ENCODE measurements at regions not wholly inside any gene's neighbourhood (a gene's known extent, or its start where the extent isn't known, plus 50 kb on each side); places are given as distances from the start of the nearest gene placed in this dataset.

DNA sequence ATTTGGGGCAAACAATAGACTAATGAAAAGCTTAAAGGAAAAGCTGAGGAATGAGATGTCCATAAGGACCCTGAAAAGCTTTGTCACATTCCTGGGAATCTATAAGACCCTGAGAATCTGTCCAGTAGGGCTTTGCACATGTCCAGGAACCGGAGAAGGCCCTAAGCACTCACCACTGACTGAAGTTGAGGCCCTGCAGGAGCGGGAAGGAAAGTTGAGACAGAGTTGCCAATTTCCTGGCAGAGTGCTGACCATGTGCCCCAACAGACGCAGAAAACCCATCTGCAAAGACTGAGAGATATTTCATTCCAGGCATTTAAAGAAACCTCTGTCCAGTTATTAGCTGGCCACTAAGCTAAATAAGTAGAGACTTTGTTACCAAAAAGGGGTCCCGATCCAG is 890.5 kb downstream of the UQCRFS1 start:
- TF ChIP-seq, protein P1, sequence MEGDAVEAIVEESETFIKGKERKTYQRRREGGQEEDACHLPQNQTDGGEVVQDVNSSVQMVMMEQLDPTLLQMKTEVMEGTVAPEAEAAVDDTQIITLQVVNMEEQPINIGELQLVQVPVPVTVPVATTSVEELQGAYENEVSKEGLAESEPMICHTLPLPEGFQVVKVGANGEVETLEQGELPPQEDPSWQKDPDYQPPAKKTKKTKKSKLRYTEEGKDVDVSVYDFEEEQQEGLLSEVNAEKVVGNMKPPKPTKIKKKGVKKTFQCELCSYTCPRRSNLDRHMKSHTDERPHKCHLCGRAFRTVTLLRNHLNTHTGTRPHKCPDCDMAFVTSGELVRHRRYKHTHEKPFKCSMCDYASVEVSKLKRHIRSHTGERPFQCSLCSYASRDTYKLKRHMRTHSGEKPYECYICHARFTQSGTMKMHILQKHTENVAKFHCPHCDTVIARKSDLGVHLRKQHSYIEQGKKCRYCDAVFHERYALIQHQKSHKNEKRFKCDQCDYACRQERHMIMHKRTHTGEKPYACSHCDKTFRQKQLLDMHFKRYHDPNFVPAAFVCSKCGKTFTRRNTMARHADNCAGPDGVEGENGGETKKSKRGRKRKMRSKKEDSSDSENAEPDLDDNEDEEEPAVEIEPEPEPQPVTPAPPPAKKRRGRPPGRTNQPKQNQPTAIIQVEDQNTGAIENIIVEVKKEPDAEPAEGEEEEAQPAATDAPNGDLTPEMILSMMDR (conservative IDR thresholded peaks at IDR 0.05; ENCODE audit: low read length), result no peak
- no peak for TF ChIP-seq EZH2phosphoT487 (IDR thresholded peaks at IDR 0.05; ENCODE audit: borderline replicate concordance)

Data from Loucy (cell line).